GM20431 (cell line): ENCODE measurements at regions not wholly inside any gene's neighbourhood (a gene's known extent, or its start where the extent isn't known, plus 50 kb on each side); places are given as distances from the start of the nearest gene placed in this dataset.

Experiments
- in situ Hi-C: fragments of 300-500 bp; cut with MseI, MboI; formaldehyde crosslinking; loops from one replicate; pipeline ENCODE4 v1.15.0; 2020; ENCODE audit warnings: low sequenced_read_pairs; ENCODE audit not compliant: unreplicated experiment

DNA sequence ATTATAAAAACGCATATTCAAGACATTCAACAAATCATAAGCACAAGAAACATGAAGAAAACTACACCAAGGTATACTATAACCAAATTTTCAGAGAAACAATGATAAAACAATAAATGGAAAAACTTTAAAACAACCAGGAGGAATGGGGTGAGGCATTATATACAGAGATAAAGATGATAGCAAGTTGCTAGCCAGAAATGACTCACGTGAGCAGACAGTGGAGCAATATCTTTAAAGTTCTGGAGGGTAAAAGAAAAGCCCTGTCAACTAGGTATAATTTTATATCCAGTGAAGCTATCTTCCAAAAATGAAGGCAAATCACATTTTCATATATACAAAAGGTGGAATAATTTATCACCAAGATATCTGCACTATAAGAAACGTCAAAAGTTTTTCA is 97.8 kb upstream of the PCED1B start:
- in situ Hi-C loops: loop anchor here (25.0 kb wide), 1 partner anchor 644 kb away; no protein-coding TSS in a partner anchor

DNA sequence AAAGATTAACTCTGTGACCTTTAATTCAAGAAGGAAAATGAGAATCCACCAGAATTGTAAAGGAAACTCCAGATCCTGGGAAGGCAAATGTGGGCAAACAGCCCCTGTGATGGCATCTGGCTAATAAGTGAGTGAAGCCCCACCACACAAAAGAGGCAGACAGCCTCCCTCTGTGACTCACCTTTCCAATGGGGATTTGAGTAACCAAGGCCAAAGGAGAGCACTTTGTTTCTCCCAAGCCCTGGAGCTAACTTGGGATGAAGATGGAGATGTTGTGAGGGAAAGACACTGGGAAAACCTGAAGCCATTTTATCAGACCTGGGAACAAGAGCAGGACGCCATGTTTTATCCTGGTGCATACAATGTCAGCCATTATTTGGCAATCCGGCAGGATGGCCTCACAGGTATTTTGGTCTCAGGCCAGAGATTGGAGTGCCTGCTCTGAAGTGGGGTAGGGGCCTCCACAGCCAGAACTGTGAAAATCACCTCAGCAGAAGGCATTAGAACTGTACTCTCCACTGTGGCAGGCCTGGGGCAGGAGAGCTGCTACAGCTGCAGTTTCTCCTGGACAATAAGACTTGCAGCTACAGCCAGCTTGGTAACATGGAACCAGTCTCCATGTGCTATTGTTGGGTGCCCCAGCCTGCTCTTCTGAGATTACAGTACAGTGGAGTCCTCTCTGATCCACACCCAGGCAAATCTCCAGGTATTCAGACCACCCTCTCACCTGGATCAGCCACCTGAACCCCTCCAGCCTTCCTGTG is 96.6 kb upstream of the PCED1B start:
- in situ Hi-C loops: loop anchor here (25.0 kb wide), 1 partner anchor 646 kb away; no protein-coding TSS in a partner anchor

DNA sequence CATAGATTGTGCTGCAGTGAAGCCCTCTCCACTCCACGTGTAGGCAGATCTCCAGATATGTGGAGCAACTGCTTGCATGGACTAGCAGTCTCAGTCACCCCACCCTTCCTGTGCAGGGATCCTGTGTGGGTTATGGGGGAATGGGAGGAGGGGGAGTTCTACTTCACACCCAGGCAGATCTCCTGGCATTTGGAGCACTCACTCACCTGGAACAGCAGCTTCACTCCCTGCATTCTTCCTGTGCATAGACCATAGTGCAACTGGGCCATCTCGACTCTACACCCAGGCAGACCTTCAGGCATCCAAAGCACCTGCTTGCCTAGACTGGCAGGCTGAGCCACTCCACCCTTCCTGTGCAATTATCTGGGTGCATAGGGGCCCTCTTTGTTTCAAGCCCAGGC is 96.0 kb upstream of the PCED1B start:
- in situ Hi-C loops: loop anchor here (25.0 kb wide), 1 partner anchor 646 kb away; no protein-coding TSS in a partner anchor

DNA sequence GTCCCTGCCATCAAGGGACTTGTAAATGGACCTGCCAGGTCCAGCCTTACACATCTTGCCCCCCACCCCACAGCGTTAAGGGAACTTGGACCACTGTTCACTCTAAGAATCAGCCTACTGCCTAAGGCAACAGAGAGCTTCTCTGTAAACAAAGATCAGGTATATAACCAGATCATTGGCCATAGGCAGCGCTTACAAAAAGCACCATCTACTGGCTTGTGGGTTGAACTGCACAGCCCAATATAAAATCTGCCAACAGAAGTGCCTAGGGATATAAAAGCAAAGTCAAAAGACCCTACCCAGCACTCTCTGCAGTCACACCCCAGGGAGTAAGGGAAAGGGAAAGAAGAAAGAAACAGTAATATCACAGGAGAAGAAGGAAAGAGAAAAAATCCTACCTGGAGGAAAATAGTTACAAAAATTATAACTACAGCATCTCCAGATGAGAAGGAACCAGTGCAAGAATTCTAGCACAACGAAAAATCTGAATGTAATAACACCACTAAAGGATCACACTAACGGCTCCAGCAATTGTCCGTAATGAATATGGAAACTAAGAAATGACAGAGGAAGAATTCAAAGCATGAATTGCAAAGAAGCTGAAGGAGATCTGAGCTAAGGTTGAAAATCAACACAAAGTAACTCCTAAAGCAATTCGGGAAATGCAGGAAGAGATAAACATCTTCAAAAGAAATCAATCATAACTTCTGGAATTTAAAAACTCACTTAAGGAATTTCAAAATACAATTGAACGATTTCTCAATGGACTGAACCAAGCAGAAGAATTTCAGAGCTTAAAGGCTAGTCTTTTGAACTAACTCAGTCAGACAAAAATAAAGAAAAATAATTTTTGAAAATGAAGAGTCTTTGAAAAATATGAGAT is 95.2 kb upstream of the PCED1B start:
- in situ Hi-C loops: loop anchor here (25.0 kb wide), 1 partner anchor 647 kb away; no protein-coding TSS in a partner anchor

DNA sequence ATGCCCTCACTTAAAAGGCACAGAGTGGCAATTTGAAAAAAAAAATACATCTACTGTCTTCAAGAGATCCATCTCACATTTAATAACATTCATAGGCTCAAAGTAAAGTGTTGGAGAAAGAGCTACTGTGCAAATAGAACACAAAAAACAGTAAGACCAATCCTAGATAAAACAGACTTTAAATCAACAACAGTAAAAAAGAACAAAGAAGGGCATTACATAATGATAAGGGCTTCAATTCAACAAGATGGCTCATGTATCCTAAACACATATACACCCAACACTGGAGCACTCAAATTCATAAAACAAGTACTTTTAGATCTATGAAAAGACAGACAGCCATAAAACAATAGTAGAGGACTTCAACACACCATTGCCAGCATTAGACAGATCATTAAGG is 93.6 kb upstream of the PCED1B start:
- in situ Hi-C loops: loop anchor here (25.0 kb wide), 1 partner anchor 649 kb away; no protein-coding TSS in a partner anchor

DNA sequence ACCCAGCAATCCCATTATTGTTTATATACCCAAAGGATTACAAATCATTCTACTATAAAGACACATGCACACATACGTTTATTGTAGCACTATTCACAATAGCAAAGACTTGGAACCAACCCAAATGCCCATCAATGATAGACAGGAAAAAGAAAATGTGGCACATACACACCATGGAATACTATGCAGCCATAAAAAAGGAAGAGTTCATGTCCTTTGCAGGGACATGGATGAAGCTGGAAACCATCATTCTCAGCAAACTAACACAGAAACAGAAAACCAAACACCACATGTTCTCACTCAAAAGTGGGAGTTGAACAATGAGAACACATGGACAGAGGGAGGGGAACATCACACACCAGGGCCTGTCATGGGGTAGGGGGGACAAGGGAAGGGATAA is 91.3 kb upstream of the PCED1B start:
- in situ Hi-C loops: loop anchor here (25.0 kb wide), 1 partner anchor 651 kb away; no protein-coding TSS in a partner anchor

DNA sequence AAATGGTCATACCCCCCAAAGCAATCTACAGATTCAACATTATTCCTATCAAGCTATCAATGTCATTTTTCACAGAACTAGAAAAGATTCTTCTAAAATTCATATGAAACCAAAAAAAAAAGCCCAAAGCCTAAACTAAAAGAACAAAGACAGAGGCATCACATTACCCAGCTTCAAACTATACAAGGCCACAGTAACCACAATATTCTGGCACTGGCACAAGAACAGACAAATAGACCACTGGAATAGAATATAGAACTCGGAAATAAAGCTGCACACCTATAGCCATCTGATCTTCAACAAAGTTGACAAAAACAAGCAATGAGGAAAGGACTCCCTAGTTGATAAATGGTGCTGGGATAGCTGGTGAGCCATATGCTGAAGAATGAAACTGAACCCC is 89.2 kb upstream of the PCED1B start:
- in situ Hi-C loops: loop anchor here (25.0 kb wide), 1 partner anchor 653 kb away; no protein-coding TSS in a partner anchor

DNA sequence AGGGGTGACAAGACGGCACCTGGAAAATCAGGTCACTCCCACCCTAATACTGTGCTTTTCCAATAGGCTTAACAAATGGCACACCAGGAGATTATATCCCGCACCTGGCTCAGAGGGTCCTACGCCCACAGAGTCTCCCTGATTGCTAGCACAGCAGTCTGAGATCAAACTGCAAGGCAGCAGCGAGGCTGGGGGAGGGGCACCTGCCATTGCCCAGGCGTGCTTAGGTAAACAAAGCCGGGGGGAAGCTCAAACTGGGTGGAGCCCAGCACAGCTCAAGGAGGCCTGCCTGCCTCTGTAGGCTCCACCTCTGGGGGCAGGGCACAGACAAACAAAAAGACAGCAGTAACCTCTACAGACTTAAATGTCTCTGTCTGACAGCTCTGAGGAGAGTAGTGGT is 87.4 kb upstream of the PCED1B start:
- in situ Hi-C loops: loop anchor here (25.0 kb wide), 1 partner anchor 655 kb away; no protein-coding TSS in a partner anchor

DNA sequence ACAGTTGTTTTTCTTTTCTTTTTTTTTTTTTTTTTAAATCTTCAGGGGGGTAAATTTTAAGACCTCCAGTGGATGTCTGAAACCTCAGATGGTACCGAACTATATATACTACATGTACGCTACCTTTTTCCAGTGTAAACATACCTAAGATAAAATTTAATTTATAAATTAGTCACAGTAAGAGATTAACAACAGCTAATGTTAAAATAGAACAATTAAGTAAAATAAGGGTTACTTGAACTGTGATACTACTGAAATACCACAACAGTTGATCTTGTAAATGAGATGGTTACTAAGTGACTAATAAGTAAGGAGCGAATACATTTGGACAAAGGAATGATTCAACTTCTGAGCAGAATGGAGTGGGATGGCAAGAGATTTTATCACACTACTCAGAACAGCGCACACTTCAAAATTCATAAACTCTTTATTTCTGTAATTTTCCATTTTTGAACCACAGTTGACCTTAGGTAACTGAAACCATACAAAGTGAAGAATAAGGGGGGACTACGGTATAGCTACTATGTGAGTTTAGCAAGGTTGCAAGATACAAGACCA is 80.5 kb upstream of the PCED1B start:
- in situ Hi-C loops: loop anchor here (25.0 kb wide), 1 partner anchor 662 kb away; no protein-coding TSS in a partner anchor

DNA sequence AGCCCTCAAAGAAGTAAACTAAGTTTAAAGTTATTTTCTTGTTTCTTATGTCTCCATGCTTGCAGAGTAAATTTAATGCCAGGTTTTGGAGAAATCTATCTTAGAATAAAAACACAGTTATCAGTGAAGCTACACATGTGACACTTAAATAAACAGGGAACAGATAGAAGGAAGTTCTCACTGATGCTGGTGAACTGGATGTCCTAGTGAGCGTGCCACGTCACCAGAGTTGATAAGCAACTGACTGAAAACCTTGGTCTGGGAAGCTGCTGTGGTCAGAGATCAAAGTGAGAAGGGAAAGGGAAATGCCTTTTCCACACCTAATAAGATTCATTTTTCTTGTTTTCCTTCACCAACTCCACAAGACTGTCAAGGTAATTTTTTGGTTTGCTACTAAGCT is 74.8 kb upstream of the PCED1B start:
- in situ Hi-C loops: no loop called here

DNA sequence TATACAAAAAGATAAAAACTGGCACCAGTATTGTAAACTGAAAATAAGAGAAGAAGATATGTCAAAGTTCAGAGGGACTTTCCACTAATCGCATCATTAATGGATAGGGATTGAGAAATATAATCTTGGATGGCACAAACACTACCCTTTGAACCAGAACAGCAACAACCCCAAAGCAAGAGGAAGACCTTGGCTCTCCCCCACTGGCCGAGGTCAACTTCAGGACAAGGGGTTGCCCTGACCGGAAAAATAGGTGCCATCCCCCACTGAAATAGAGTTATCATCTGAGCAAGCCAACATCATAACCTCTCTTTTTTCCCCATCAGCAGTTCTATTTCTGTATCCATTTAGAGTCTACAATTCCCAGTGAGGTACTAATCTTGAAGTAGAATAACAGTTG is 72.4 kb upstream of the PCED1B start:
- in situ Hi-C loops: no loop called here

DNA sequence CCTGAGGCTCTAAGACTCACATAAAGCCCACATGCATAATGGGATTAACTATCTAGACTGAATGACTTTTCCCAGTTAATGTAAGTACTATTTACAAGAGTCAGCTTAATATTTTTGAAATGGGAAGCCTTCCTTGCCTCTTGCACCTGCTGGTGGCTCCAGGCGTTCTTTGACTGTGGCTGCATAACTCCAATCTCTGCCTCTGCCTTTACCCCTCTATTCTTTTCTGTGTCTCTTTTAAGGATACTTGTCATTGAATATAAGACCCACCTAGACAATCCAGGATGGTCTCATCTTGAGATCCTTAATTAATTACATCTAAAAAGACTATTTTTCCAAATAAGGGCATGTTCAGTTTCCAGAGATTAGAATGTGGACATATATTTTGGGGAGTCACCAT is 66.9 kb upstream of the PCED1B start:
- in situ Hi-C loops: no loop called here

DNA sequence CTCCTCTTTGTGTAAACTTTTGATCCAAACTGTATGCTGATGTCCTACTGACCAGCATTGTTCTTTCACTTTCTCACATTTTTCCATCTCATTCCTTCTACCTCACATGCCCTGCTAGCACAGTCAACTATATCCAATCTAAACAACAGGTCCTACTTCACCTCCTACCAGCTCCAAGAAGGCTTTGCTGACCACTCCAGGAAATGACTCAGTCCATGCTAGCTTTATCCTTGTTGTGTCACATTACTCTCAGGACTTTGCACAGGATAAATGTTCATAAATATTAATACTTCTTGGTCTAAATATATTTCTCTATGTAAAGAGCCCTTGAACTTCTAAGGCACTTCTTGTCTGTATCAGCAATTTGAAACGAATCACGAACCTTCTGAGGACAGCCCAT is 64.9 kb upstream of the PCED1B start:
- in situ Hi-C loops: no loop called here

DNA sequence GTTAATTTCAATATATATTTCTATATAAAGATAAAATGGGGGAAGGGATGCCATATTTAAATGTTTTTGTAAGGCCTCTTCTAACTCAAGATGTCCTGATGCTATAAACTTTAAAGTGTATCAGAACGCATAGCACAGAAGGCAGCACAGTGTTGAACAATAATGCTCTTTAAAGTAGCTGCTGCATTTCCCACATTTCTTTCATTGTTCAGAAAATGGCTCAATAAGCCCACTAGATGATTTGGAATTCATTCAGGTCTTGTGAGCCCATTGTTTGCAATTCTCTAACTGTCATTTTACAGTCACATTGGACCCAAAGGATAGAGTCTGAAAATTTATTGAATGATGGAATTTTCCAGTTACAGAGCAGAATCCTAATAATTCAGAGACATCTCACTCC is 64.0 kb upstream of the PCED1B start:
- in situ Hi-C loops: no loop called here

DNA sequence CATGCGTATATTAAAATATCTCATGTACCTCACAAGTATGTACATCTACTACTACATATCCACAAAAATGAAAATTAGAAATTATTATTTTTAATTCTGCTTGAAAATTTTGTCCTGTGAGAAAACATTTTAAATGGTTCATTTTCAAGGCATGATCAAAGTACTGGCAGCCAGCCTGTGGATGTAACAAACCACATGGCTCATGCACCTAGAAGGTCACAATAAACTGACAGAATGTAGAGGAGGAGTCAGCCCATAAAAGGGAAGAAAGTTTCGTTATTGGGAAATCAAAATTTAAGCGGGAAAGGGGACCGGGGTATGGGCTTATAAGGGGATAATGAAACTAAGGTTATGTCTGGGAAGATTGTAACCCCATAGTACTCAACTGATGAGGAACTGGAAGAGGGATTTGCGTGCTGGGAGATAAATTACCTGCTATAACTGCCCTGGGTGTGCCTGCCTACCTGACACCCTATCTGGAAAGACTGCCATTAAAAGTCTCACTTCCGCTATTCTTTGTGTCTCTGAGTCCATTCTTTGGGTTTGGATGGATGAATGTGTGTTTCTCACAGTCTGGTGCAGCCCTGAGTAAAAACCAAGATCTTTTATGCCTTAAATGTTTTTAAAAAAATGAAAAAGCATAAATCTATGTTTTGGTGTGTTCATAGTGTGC is 62.2 kb upstream of the PCED1B start:
- in situ Hi-C loops: no loop called here

DNA sequence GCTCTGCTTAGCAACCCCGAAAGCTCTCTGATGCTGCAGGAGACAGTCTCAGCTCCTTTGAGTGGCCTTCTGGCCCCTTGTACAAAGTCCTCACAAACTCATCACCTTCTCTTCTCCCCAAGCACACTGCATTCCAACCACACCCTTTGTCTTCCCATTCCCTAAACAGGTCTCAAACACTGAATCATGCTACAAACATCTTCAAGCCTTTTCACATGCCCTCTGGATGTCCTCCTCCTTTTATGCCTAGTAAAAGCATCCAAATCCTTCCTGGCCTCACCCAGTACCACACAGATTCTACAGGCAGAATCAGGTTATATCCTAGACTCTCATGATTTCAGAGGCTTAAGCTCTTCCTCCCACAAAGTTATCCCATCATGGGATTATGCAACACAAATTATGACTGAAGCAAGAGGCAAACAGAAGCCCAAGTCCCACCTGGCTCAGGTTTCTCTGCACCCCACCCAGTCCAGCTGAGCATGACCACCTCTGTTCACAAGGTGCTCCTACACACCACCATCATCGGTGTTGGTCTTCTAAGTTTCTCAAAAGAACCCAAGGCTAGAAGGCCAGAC is 61.4 kb upstream of the PCED1B start:
- in situ Hi-C loops: no loop called here

DNA sequence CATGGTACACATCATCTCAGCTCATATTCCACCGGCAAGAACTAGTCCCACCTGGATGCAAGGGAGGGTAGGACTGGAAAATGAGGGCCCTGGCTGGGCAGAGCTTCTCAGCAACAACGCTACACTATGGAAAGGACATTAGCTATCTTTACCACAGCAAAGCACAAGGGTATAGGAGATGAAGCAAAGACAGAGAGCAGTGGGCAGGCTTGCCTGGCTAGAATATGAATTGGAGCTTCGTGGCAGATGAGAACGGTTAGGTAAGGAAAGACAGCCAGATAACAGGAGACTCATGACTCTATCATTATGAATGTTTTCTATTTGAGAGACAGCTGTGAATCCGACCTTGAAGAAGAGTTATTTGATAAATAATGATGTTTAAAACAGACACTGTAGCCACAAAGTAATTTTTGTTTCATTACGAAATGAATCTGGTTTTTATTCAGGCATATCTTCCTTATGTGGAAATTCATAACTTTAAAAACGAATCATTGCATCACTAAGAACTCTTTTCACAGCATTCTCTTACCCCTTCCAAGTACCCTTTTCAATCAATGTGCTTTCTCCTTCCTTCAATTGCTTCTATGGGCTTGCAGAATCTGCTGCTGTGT is 59.1 kb upstream of the PCED1B start:
- in situ Hi-C loops: no loop called here

DNA sequence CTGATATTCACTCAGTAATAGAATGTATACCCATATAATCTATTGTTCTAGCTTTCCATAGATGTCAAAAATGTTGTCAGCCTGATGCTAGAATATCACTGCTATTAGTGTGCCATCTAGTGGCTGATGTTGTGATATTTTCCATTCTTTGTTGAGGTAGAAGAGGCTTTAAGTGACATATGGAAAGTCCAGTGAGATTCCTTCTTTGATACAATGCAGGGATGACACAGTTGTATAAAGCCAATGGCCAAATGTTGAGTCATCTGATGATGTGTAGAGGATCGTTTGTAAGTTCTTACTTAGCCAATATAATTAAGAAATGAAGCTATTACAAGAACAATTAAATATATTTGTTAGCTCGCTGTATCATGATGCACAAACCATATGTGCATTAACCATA is 58.1 kb upstream of the PCED1B start:
- in situ Hi-C loops: no loop called here

DNA sequence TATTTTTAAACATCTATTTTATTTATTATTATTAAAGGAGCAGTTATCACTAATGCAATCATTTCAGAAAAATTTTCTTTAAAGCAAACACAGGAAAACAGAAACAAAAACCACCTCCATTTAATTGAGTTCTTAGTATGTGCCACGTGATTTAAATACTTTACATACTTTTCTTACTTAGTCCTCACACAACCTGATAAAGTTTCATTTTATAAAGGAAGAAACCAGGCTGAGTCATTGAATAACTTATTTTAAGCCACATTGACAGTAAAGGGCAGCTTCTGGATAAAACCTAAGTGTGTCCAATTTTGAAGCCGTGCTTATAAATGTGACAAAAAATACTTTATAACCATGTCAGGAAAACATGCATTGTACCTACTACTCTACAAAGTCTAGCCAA is 57.1 kb upstream of the PCED1B start:
- in situ Hi-C loops: no loop called here
